NCI-H187 treated with DMSO at 0.1 percent for 48 hours (cell line): ENCODE measurements at regions not wholly inside any gene's neighbourhood (a gene's known extent, or its start where the extent isn't known, plus 50 kb on each side); places are given as distances from the start of the nearest gene placed in this dataset.

Experiments used
- DNase-seq: peaks from one replicate; lab custom pipeline; 2025; lab: John Stamatoyannopoulos, UW

DNA sequence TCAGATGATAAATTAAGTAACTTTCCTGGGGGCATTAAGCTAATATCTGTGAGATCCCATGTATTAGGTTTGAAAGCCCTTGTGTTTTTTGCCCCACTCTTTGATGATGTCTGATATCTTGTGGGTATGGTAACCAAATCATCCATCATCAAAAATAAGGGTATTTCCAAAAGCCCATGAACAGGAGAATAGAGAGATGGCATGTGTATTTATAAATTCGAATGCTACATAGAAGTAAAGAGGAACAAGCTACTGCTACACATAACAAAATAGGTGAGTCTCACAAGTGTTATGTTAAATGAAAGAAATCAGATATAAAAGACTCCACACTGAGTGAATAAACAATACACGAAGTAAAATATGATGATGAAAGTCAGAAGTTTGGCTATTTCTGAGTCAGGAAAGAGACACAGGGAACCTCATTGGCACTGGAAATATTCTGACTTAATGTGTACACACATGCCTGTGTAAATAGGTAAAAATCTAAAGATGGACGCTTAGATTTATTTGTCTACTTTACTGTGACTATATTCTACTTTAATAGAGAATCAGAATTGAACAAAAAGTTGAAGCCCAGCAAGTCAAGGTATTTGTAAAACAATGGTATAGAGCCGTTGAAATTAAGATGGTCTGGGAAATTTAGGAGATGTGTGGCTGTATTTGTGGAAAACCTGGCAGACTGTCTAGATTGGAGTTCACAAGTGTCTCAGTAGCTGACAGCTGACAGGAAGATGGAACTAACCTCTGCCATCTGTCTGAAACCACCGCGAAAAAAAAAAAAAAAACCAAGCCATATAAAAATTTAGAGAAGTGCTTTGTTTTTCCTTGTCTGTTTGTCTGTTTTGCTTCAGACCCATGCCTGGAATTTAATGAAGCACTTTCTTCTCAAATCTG, 111.0 kb upstream of the TGFBR2 start:
- DNase-seq = no peak

- DNase-seq = no peak
Measured at GRCh38 chr3:30496066-30496966, 110.1 kb upstream of the TGFBR2 start.

- no peak for DNase-seq
Measured at GRCh38 chr3:30498587-30498967, 107.8 kb upstream of the TGFBR2 start.

- DNase-seq = no peak
Measured at GRCh38 chr3:30500666-30501399, 105.6 kb upstream of the TGFBR2 start.

DNA sequence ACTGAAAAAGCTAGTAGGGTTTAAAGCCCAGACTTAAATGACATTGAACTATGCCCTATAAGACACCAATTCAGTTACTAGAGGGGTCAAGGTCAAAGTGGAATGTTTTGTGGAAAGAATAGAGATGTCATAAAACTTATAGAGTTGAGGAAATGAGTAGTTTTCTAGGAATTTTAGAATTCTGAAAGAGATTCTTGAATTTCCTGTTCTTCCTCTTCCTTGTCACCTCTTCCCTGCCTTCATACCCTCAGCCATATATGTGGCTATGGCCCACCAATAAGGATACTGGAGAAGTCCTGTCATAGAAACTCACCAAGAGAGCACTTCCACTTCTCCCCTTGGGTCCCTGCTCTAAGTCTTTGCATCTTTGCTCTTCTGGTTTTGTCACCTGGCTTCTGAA, 104.9 kb upstream of the TGFBR2 start:
- no peak for DNase-seq

GRCh38 chr3:30502051-30502741, 104.2 kb upstream of the TGFBR2 start:
- no peak for DNase-seq

- DNase-seq = no peak
Measured at GRCh38 chr3:30502742-30503073, 103.7 kb upstream of the TGFBR2 start.

DNA sequence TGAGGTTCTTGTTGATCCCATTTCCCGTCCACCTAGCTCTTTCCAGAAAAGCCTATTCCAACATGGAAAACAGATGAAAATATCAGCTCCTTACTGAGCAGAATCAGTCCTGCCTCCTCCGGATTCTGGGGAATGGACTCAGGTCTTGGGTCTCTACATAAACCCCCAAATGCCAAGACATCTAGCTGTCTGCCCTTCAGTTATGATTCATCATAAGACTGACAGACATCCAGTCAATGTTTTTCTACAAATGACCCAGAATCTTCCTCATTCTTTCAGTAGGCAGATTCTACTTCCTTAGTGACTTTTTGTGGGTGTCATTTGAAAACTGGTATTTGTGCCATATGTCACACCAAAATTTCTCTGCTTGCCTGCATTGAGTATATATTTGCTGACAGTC, 103.0 kb upstream of the TGFBR2 start:
- no peak for DNase-seq

- DNase-seq = no peak
Measured at GRCh38 chr3:30504939-30505338, 101.5 kb upstream of the TGFBR2 start.

- no peak for DNase-seq
Measured at GRCh38 chr3:30505866-30506520, 100.4 kb upstream of the TGFBR2 start.

- no peak for DNase-seq
Measured at GRCh38 chr3:30508339-30508738, 98.1 kb upstream of the TGFBR2 start.

DNA sequence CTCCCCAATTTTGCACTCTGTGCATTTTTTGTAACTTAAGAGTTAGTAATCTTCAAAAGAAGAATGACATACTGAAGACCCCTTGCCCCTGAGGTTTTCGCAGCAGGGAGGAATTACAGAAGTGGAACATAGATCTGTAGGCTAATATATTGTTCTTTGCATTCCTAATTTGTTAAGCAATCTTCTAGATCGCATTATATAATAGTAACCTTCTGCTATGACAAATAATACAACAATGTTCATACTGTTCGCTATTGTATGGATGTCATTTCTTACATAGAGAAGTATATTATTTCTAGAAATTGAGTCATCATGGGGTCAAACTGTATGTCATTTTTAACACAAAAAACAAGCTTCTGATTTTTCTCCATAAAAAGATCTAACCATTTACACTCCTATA, 95.8 kb upstream of the TGFBR2 start:
- no peak for DNase-seq

GRCh38 chr3:30511524-30512251, 94.7 kb upstream of the TGFBR2 start:
- DNase-seq = no peak

DNA sequence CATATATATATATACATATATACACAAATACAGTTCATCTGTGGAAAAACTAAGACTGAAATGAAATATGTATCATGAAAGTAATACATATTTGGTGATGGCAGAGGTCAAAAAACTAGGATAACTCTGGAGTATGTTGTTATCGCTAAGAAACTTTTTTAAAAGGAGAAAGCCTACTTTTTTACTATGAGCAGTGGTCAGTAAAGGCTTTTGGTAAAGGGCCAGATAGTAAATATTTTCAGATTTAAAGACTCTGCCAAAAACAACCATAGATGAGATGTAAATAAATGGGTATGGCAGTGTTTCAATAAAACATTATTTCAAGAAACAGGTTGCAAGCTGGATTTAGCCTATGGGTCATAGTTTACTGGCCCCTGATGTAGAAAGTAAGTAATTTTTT, 93.8 kb upstream of the TGFBR2 start:
- no peak for DNase-seq

DNA sequence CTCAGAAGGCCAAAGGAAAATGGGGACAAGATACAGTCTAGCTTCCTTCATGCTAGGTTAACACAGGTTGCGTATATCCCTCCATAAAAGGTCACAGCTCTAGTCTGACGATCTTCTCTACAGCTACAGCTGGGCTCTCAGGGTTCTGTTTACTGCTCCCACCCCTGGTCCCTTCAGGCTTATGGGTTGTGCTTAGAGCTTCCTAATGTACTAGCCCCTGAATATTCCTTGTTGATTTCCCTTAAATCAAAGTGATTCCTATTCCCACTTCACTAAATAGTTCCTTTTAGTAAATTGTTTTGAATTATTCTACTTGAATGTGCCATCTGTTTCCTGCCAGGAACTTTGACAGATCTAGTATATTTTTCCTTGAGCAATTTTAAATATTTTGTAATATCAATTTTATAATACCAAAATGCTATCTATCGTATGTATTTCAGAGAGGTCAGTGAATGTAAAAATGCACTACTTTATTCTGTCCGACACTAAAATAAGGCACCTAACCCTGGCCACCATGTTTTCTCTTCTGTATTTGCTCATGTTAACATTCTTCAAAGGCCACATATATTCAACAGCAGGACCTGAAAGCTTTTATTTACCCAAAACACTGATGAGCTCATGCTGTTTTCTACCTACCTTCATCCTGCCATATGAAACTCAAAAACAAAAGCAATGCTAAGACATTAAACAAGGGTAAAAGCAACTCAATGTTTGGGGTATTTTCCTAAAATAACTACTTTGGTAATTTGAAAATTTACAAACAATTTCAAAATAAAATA, 92.8 kb upstream of the TGFBR2 start:
- DNase-seq = no peak

DNA sequence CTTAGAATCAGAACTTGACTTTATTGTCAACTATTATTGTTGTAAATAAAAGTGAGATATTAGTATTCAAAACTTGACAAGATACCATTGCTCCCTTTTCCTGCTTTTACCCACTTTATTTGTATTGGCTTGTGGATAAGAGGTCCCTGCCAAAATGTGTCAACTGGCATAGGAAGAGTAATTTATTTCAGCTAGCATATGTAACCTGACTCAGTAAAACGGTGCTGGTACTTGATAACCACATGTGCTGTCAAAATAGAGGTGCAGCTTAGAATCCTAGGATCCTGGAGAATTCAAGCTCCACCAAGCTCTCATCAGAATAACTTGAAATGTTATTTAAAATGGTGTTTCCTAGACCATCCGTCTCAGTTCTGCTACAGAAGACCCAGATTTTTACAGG, 90.2 kb upstream of the TGFBR2 start:
- DNase-seq = no peak

DNA sequence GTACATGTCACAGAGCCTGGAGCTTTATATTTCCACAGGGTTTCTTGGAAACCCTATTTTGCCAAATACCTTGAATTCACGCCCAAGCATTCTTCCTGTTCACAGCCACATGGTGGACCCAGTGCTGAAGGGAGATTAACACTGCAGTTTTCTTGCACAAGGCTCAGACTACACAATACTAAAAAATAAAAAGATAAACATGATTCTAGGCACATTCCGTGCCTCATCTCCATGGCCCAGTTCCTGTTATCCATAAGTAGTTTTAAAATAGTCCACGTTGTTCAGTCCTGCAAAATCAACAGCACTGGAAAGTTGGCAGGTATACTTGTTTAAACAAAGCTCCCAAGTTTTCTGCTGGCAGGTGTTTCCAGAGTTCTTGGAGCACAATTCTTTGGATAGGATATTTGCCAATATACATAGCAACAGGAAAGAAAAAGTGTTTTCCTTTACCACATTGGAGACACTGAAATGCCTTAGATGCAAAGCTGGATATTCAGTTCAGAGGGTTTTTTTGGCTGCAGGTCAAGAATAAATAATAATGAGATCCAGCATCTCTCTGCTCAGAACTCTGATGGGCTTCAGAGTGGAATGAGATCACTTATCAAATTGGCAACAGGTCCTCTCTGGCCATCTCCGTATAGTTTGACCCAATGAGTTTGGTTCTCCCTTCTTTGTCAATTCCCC, 88.1 kb upstream of the TGFBR2 start:
- no peak for DNase-seq

DNA sequence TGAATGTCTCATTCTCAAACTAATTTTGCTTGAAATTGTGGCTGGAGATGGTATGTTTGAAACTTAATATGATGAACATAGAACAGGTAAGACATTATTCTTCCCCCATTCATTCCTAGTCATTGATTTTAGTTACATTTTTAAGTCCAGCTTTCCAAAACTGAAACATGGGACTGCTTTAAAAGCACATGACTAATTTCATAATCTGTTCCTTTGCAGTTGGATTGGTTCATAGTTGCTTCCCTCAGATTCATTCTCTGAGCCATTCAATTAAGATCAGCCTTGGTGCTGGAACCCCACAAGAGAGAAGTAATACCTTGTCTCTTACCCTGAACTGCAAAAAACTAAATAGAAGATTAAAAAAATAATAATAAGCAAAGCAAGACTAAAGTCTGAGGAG, 87.5 kb upstream of the TGFBR2 start:
- no peak for DNase-seq

- DNase-seq = no peak
Measured at GRCh38 chr3:30520699-30521098, 85.7 kb upstream of the TGFBR2 start.
